WTC11 (cell line): ENCODE measurements at regions not wholly inside any gene's neighbourhood (a gene's known extent, or its start where the extent isn't known, plus 50 kb on each side); places are given as distances from the start of the nearest gene placed in this dataset.

Experiments
- ATAC-seq: fragments of 200-7000 bp; cut with Tn5 transposase; 2 replicates; pipeline ENCODE4 v1.10.0; 2021; ENCODE audit warnings: mild to moderate bottlenecking, moderate library complexity
- CTCF ChIA-PET: fragments of 300-600 bp; sonication (Branson Sonifier 250); formaldehyde crosslinking; loops from one replicate; lab custom pipeline; 2021; ENCODE audit warnings: antibody characterized with exemption; lab: Charles Lee
- POLR2A ChIA-PET: fragments of 350-600 bp; sonication (Branson Sonifier 250); formaldehyde crosslinking; loops from one replicate; lab custom pipeline; 2021; ENCODE audit warnings: antibody characterized with exemption; lab: Charles Lee
- DNase-seq: peaks from one replicate; pipeline ENCODE4 v3.0.0; 2021; ENCODE audit warnings: low spot score
- H3K27ac Mint-ChIP-seq: 2 replicates; pipeline ENCODE4 v1.8.0; 2021; ENCODE audit warnings: mixed read lengths
- H3K27me3 Mint-ChIP-seq: 2 replicates; pipeline ENCODE4 v1.8.0; 2021; ENCODE audit warnings: low read depth, mild to moderate bottlenecking, moderate library complexity, mixed read lengths
- H3K36me3 Mint-ChIP-seq: 2 replicates; pipeline ENCODE4 v1.8.0; 2021; ENCODE audit warnings: mixed read lengths
- H3K4me1 Mint-ChIP-seq: 2 replicates; pipeline ENCODE4 v1.8.0; 2022; ENCODE audit warnings: mixed read lengths
- H3K4me3 Mint-ChIP-seq: 2 replicates; pipeline ENCODE4 v1.8.0; 2021; ENCODE audit warnings: mild to moderate bottlenecking, moderate library complexity, mixed read lengths
- H3K9me3 Mint-ChIP-seq: 2 replicates; pipeline ENCODE4 v1.8.0; 2021; ENCODE audit warnings: mixed read lengths
- CREM ChIP-seq: sonication (generic); formaldehyde crosslinking; IDR thresholded peaks from 2 replicates; pipeline ENCODE4 v1.8.1; 2022; ENCODE audit warnings: mild to moderate bottlenecking, missing genetic modification reagents, moderate library complexity
- ETV6 ChIP-seq: sonication (generic); formaldehyde crosslinking; IDR thresholded peaks from 2 replicates; pipeline ENCODE4 v1.8.1; 2022; ENCODE audit warnings: mild to moderate bottlenecking, missing genetic modification reagents
- HMGA2 ChIP-seq: fragments of 250-450 bp; sonication (Bioruptor Pico); IDR thresholded peaks from 2 replicates; pipeline ENCODE4 v1.4.0; 2021; ENCODE audit warnings: mild to moderate bottlenecking, moderate library complexity
- MXD4 ChIP-seq: fragments of 250-450 bp; sonication (Bioruptor Pico); IDR thresholded peaks from 2 replicates; pipeline ENCODE4 v1.8.0; 2021; ENCODE audit warnings: mild to moderate bottlenecking, moderate library complexity, borderline replicate concordance
- NFYB ChIP-seq: sonication (generic); formaldehyde crosslinking; conservative IDR thresholded peaks from 2 replicates; pipeline ENCODE4 v1.8.0; 2022; ENCODE audit warnings: low read depth, missing genetic modification reagents
- NR2C2 ChIP-seq: sonication (generic); formaldehyde crosslinking; IDR thresholded peaks from 2 replicates; pipeline ENCODE4 v1.8.0; 2022; ENCODE audit warnings: mild to moderate bottlenecking, missing genetic modification reagents
- SP1 ChIP-seq: sonication (generic); formaldehyde crosslinking; conservative IDR thresholded peaks from 2 replicates; pipeline ENCODE4 v1.8.1; 2022; ENCODE audit warnings: missing genetic modification reagents
- TP53 ChIP-seq: sonication (generic); formaldehyde crosslinking; IDR thresholded peaks from 2 replicates; pipeline ENCODE4 v1.8.1; 2023; ENCODE audit warnings: mild to moderate bottlenecking, missing genetic modification reagents
- ZNF121 ChIP-seq: sonication (generic); formaldehyde crosslinking; IDR thresholded peaks from 2 replicates; pipeline ENCODE4 v1.8.0; 2023; ENCODE audit warnings: missing genetic modification reagents
- ZNF138 ChIP-seq: sonication (generic); formaldehyde crosslinking; conservative IDR thresholded peaks from 2 replicates; pipeline ENCODE4 v1.8.1; 2022; ENCODE audit warnings: mild to moderate bottlenecking, moderate library complexity, missing genetic modification reagents
- ZNF219 ChIP-seq: sonication (generic); formaldehyde crosslinking; IDR thresholded peaks from 2 replicates; pipeline ENCODE4 v1.8.0; 2023; ENCODE audit warnings: missing genetic modification reagents, mild to moderate bottlenecking, borderline replicate concordance
- ZNF396 ChIP-seq: fragments of 250-450 bp; sonication (Bioruptor Pico); IDR thresholded peaks from 2 replicates; pipeline ENCODE4 v1.8.0; 2021; ENCODE audit warnings: mild to moderate bottlenecking, moderate library complexity, borderline replicate concordance
- ZNF423 ChIP-seq: fragments of 250-450 bp; sonication (Bioruptor Pico); IDR thresholded peaks from 2 replicates; pipeline ENCODE4 v2.1.2; 2022; ENCODE audit warnings: mild to moderate bottlenecking, moderate library complexity
- ZNF671 ChIP-seq: fragments of 250-450 bp; sonication (Bioruptor Pico); IDR thresholded peaks from 2 replicates; pipeline ENCODE4 v1.8.0; 2021; ENCODE audit warnings: mild to moderate bottlenecking
- TF ChIP-seq, protein P1 (sequence below): sonication (generic); formaldehyde crosslinking; IDR thresholded peaks from 2 replicates; pipeline ENCODE4 v1.8.1; 2022; ENCODE audit warnings: low read depth, mild to moderate bottlenecking, moderate library complexity, missing genetic modification reagents, borderline replicate concordance
- TF ChIP-seq, protein P2 (sequence below): fragments of 250-450 bp; sonication (Bioruptor Pico); IDR thresholded peaks from 2 replicates; pipeline ENCODE4 v1.8.0; 2021; ENCODE audit warnings: mild to moderate bottlenecking
- TF ChIP-seq, protein P3 (sequence below): sonication (generic); formaldehyde crosslinking; IDR thresholded peaks from 2 replicates; pipeline ENCODE4 v1.8.0; 2022; ENCODE audit warnings: mild to moderate bottlenecking, missing genetic modification reagents
- TF ChIP-seq, protein P4 (sequence below): sonication (generic); formaldehyde crosslinking; IDR thresholded peaks from 2 replicates; pipeline ENCODE4 v1.8.0; 2022; ENCODE audit warnings: missing genetic modification reagents
- TF ChIP-seq, protein P5 (sequence below): fragments of 250-450 bp; sonication (Bioruptor Pico); conservative IDR thresholded peaks from 2 replicates; pipeline ENCODE4 v1.9.0; 2021; ENCODE audit warnings: mild to moderate bottlenecking
- TF ChIP-seq, protein P6 (sequence below): sonication (generic); formaldehyde crosslinking; IDR thresholded peaks from 2 replicates; pipeline ENCODE4 v1.8.1; 2022; ENCODE audit warnings: mild to moderate bottlenecking, moderate library complexity, missing genetic modification reagents
- TF ChIP-seq, protein P7 (sequence below): sonication (generic); formaldehyde crosslinking; IDR thresholded peaks from 2 replicates; pipeline ENCODE4 v1.8.1; 2022; ENCODE audit warnings: low read depth, missing genetic modification reagents, borderline replicate concordance
- TF ChIP-seq, protein P8 (sequence below): sonication (generic); formaldehyde crosslinking; IDR thresholded peaks from 2 replicates; pipeline ENCODE4 v1.8.1; 2023; ENCODE audit warnings: mild to moderate bottlenecking, missing genetic modification reagents

DNA sequence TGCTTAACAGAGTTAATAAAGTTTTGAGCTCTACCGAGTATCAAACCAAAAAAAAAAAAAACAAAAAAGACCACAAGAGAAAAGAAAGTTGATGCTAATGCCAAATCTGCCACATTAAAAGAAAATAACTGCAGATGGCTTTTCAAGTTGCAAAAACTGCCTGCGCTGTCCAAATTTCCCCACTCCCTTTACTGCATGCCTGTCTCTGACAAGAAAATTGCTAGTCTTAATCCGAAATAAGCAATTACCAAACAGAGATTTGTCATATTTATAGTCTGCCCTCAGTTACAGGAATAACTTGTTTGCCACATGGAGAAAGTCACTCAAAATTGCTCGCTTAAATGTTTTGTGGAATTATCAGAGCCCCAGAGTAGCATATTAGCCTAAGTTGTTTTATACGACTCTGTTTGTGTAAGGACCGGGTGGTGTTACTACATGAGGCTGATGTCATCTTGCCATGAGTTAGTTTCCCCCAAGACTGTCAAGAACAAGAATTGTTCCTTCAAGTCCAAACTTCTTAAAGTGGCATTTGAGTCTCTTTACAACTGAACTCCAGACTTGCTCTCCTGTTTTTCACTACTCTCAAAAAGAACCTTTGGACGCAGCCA lies 160.9 kb downstream of the CEP120 start:
- no peak for ATAC-seq

DNA sequence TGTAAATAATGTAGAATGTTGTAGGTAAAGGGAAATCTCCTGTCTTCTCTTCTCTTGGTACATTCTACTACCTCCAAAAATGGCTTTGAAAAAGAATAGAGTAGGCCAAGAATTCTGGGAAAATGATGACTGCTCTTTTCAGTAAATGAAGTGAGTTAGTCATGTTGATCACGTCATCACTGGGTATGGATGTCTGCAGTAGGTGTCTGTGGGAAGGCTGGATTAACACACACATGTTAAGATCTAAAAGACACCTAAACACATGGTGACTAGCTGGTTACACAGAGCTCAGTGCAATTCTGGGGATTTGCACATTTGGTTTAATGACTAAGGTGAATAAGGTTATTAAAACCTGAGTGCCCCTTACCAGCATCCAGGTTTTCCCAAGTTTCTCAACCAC lies 161.5 kb downstream of the CEP120 start:
- ChIA-PET POLR2A (interaction anchor here (0.6 kb wide), 1 partner anchor 253 kb away, joined by 4 read pairs; no protein-coding TSS in a partner anchor), CTCF (no interaction called here)
- ATAC-seq = no peak
- DNase-seq = no peak
- H3K4me3 Mint-ChIP-seq = no peak overlapping the region
- H3K27me3 Mint-ChIP-seq = no peaks in the 10 kb centered on the region; the same call in 1 of the 2 replicates
- H3K4me1 Mint-ChIP-seq = peaks cover 20% of the 10 kb centered on the region
- peaks cover 23% of the 10 kb centered on the region for H3K9me3 Mint-ChIP-seq
- H3K36me3 Mint-ChIP-seq = peaks cover 16% of the 10 kb centered on the region
- TF ChIP-seq MXD4 (CRISPR knock-in tag) (no peak), HMGA2 (CRISPR knock-in tag) (no peak), CREM (CRISPR knock-in tag) (no peak)
- TF ChIP-seq, protein P1, sequence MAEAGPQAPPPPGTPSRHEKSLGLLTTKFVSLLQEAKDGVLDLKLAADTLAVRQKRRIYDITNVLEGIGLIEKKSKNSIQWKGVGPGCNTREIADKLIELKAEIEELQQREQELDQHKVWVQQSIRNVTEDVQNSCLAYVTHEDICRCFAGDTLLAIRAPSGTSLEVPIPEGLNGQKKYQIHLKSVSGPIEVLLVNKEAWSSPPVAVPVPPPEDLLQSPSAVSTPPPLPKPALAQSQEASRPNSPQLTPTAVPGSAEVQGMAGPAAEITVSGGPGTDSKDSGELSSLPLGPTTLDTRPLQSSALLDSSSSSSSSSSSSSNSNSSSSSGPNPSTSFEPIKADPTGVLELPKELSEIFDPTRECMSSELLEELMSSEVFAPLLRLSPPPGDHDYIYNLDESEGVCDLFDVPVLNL = no peak
- TF ChIP-seq, protein P2, sequence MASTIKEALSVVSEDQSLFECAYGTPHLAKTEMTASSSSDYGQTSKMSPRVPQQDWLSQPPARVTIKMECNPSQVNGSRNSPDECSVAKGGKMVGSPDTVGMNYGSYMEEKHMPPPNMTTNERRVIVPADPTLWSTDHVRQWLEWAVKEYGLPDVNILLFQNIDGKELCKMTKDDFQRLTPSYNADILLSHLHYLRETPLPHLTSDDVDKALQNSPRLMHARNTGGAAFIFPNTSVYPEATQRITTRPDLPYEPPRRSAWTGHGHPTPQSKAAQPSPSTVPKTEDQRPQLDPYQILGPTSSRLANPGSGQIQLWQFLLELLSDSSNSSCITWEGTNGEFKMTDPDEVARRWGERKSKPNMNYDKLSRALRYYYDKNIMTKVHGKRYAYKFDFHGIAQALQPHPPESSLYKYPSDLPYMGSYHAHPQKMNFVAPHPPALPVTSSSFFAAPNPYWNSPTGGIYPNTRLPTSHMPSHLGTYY = no peak
- TF ChIP-seq, protein P3, sequence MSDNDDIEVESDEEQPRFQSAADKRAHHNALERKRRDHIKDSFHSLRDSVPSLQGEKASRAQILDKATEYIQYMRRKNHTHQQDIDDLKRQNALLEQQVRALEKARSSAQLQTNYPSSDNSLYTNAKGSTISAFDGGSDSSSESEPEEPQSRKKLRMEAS (CRISPR knock-in tag) = no peak
- TF ChIP-seq, protein P4, sequence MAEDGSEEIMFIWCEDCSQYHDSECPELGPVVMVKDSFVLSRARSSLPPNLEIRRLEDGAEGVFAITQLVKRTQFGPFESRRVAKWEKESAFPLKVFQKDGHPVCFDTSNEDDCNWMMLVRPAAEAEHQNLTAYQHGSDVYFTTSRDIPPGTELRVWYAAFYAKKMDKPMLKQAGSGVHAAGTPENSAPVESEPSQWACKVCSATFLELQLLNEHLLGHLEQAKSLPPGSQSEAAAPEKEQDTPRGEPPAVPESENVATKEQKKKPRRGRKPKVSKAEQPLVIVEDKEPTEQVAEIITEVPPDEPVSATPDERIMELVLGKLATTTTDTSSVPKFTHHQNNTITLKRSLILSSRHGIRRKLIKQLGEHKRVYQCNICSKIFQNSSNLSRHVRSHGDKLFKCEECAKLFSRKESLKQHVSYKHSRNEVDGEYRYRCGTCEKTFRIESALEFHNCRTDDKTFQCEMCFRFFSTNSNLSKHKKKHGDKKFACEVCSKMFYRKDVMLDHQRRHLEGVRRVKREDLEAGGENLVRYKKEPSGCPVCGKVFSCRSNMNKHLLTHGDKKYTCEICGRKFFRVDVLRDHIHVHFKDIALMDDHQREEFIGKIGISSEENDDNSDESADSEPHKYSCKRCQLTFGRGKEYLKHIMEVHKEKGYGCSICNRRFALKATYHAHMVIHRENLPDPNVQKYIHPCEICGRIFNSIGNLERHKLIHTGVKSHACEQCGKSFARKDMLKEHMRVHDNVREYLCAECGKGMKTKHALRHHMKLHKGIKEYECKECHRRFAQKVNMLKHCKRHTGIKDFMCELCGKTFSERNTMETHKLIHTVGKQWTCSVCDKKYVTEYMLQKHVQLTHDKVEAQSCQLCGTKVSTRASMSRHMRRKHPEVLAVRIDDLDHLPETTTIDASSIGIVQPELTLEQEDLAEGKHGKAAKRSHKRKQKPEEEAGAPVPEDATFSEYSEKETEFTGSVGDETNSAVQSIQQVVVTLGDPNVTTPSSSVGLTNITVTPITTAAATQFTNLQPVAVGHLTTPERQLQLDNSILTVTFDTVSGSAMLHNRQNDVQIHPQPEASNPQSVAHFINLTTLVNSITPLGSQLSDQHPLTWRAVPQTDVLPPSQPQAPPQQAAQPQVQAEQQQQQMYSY (CRISPR knock-in tag) = no peak
- H3K27ac Mint-ChIP-seq = no peak overlapping the region

More for the DNA sequence above, 160.9 kb downstream of the CEP120 start:
- ChIA-PET POLR2A (interaction anchor here (0.6 kb wide), 1 partner anchor 252 kb away, joined by 4 read pairs; no protein-coding TSS in a partner anchor), CTCF (no interaction called here)
- Mint-ChIP-seq H3K4me3 (no peak overlapping the region), H3K27ac (no peak overlapping the region), H3K27me3 (no peaks in the 10 kb centered on the region; the same call in 1 of the 2 replicates), H3K4me1 (peaks cover 20% of the 10 kb centered on the region), H3K9me3 (peaks cover 17% of the 10 kb centered on the region), H3K36me3 (peaks cover 11% of the 10 kb centered on the region)
- no peak for DNase-seq
- TF ChIP-seq SP1 (CRISPR knock-in tag) (no peak), ZNF396 (no peak), NR2C2 (CRISPR knock-in tag) (no peak), ZNF121 (CRISPR knock-in tag) (no peak), ETV6 (no peak), CREM (CRISPR knock-in tag) (no peak), NFYB (CRISPR knock-in tag) (no peak), ZNF671 (no peak), TP53 (CRISPR knock-in tag) (no peak), ZNF423 (CRISPR knock-in tag) (no peak), ZNF138 (CRISPR knock-in tag) (no peak), ZNF219 (CRISPR knock-in tag) (no peak)
- TF ChIP-seq, protein P5, sequence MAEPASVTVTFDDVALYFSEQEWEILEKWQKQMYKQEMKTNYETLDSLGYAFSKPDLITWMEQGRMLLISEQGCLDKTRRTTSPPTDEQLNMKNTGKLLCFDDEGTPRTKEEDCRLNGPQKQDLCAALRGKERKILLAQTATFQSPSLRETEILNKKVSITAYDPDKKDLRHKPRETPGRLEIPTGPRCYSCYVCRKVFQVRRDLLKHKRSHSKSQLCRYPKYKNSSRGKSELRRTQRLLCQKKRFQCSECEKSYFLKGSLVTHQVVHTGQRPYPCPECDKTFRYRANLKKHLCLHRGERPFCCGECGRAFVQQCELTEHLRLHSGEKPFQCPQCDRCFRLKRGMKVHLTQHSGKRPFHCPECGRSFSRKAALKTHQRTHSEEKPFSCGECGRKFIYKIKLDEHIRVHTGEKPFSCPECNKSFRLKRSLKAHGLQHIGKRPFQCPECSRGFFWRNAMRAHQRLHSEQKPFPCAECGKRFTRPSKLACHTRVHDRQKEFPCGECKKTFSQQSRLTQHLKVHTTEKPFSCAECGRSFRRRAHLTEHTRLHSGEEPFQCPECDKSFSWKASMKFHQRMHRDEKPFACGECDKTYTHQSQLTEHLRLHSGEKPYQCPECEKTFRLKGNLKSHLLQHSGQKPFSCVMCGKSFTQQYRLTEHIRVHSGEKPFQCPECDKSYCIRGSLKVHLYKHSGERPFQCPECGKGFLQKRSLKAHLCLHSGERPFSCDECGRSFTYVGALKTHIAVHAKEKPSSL (CRISPR knock-in tag) = no peak
- TF ChIP-seq, protein P6, sequence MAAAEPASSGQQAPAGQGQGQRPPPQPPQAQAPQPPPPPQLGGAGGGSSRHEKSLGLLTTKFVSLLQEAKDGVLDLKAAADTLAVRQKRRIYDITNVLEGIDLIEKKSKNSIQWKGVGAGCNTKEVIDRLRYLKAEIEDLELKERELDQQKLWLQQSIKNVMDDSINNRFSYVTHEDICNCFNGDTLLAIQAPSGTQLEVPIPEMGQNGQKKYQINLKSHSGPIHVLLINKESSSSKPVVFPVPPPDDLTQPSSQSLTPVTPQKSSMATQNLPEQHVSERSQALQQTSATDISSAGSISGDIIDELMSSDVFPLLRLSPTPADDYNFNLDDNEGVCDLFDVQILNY (CRISPR knock-in tag) = no peak
- TF ChIP-seq, protein P7, sequence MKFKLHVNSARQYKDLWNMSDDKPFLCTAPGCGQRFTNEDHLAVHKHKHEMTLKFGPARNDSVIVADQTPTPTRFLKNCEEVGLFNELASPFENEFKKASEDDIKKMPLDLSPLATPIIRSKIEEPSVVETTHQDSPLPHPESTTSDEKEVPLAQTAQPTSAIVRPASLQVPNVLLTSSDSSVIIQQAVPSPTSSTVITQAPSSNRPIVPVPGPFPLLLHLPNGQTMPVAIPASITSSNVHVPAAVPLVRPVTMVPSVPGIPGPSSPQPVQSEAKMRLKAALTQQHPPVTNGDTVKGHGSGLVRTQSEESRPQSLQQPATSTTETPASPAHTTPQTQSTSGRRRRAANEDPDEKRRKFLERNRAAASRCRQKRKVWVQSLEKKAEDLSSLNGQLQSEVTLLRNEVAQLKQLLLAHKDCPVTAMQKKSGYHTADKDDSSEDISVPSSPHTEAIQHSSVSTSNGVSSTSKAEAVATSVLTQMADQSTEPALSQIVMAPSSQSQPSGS (CRISPR knock-in tag) = no peak
- TF ChIP-seq, protein P8, sequence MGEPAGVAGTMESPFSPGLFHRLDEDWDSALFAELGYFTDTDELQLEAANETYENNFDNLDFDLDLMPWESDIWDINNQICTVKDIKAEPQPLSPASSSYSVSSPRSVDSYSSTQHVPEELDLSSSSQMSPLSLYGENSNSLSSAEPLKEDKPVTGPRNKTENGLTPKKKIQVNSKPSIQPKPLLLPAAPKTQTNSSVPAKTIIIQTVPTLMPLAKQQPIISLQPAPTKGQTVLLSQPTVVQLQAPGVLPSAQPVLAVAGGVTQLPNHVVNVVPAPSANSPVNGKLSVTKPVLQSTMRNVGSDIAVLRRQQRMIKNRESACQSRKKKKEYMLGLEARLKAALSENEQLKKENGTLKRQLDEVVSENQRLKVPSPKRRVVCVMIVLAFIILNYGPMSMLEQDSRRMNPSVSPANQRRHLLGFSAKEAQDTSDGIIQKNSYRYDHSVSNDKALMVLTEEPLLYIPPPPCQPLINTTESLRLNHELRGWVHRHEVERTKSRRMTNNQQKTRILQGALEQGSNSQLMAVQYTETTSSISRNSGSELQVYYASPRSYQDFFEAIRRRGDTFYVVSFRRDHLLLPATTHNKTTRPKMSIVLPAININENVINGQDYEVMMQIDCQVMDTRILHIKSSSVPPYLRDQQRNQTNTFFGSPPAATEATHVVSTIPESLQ = no peak
